H1 (cell line): ENCODE measurements at regions not wholly inside any gene's neighbourhood (a gene's known extent, or its start where the extent isn't known, plus 50 kb on each side); places are given as distances from the start of the nearest gene placed in this dataset.

ENCODE experiments used
- CBX8 ChIP-seq: fragments of 300-800, 300-1000 bp; sonication (generic); IDR thresholded peaks from 2 replicates; pipeline ENCODE4 v1.7.1; 2016; ENCODE audit warnings: low read depth, low read length, borderline replicate concordance
- EP300 ChIP-seq, 2 experiments: IDR thresholded peaks; 1 replicate in 1 of 2; 2 replicates in 1 of 2; pipeline ENCODE4 v1.6.1; 2011 to 2012; ENCODE audit warnings: low read depth in 2 of 2, low read length in 2 of 2, mild to moderate bottlenecking in 2 of 2, borderline replicate concordance in 1 of 2, inconsistent platforms in 1 of 2, moderate library complexity in 1 of 2
- JUN ChIP-seq: IDR thresholded peaks from 2 replicates; pipeline ENCODE4 v1.6.1; 2011; ENCODE audit warnings: low read depth, mild to moderate bottlenecking, improper control_type of control experiment, low read length
- POU5F1 ChIP-seq: IDR thresholded peaks from 2 replicates; pipeline ENCODE4 v1.6.1; 2011; ENCODE audit warnings: low read depth, mild to moderate bottlenecking, low read length, moderate library complexity
- TF ChIP-seq, protein P1 (sequence below): fragments of 300-600 bp; sonication (generic); IDR thresholded peaks from 2 replicates; pipeline ENCODE4 v1.7.1; 2012; ENCODE audit warnings: low read length, moderate library complexity, mild to moderate bottlenecking, inconsistent platforms; ENCODE audit not compliant: insufficient replicate concordance

DNA sequence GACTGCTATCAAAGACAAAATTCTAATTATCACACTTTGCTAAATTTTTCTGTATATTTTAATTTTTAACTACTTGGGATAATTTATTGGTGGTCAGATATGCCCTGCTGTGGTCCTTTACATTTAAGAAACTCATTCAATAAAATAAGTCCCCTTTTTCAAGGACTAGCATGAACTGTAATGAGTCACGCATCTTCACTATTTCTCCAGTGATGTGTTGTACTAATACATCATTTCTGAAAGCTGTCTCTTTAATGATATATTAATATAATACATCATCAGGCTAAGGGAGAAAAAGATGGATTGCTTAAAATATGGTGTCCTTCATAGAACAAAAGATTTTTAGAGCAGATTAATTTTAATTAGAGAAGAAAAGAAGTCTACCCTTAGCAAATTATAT lies 901.4 kb downstream of the DIPK2A start (continued):
- TF ChIP-seq, protein P1, sequence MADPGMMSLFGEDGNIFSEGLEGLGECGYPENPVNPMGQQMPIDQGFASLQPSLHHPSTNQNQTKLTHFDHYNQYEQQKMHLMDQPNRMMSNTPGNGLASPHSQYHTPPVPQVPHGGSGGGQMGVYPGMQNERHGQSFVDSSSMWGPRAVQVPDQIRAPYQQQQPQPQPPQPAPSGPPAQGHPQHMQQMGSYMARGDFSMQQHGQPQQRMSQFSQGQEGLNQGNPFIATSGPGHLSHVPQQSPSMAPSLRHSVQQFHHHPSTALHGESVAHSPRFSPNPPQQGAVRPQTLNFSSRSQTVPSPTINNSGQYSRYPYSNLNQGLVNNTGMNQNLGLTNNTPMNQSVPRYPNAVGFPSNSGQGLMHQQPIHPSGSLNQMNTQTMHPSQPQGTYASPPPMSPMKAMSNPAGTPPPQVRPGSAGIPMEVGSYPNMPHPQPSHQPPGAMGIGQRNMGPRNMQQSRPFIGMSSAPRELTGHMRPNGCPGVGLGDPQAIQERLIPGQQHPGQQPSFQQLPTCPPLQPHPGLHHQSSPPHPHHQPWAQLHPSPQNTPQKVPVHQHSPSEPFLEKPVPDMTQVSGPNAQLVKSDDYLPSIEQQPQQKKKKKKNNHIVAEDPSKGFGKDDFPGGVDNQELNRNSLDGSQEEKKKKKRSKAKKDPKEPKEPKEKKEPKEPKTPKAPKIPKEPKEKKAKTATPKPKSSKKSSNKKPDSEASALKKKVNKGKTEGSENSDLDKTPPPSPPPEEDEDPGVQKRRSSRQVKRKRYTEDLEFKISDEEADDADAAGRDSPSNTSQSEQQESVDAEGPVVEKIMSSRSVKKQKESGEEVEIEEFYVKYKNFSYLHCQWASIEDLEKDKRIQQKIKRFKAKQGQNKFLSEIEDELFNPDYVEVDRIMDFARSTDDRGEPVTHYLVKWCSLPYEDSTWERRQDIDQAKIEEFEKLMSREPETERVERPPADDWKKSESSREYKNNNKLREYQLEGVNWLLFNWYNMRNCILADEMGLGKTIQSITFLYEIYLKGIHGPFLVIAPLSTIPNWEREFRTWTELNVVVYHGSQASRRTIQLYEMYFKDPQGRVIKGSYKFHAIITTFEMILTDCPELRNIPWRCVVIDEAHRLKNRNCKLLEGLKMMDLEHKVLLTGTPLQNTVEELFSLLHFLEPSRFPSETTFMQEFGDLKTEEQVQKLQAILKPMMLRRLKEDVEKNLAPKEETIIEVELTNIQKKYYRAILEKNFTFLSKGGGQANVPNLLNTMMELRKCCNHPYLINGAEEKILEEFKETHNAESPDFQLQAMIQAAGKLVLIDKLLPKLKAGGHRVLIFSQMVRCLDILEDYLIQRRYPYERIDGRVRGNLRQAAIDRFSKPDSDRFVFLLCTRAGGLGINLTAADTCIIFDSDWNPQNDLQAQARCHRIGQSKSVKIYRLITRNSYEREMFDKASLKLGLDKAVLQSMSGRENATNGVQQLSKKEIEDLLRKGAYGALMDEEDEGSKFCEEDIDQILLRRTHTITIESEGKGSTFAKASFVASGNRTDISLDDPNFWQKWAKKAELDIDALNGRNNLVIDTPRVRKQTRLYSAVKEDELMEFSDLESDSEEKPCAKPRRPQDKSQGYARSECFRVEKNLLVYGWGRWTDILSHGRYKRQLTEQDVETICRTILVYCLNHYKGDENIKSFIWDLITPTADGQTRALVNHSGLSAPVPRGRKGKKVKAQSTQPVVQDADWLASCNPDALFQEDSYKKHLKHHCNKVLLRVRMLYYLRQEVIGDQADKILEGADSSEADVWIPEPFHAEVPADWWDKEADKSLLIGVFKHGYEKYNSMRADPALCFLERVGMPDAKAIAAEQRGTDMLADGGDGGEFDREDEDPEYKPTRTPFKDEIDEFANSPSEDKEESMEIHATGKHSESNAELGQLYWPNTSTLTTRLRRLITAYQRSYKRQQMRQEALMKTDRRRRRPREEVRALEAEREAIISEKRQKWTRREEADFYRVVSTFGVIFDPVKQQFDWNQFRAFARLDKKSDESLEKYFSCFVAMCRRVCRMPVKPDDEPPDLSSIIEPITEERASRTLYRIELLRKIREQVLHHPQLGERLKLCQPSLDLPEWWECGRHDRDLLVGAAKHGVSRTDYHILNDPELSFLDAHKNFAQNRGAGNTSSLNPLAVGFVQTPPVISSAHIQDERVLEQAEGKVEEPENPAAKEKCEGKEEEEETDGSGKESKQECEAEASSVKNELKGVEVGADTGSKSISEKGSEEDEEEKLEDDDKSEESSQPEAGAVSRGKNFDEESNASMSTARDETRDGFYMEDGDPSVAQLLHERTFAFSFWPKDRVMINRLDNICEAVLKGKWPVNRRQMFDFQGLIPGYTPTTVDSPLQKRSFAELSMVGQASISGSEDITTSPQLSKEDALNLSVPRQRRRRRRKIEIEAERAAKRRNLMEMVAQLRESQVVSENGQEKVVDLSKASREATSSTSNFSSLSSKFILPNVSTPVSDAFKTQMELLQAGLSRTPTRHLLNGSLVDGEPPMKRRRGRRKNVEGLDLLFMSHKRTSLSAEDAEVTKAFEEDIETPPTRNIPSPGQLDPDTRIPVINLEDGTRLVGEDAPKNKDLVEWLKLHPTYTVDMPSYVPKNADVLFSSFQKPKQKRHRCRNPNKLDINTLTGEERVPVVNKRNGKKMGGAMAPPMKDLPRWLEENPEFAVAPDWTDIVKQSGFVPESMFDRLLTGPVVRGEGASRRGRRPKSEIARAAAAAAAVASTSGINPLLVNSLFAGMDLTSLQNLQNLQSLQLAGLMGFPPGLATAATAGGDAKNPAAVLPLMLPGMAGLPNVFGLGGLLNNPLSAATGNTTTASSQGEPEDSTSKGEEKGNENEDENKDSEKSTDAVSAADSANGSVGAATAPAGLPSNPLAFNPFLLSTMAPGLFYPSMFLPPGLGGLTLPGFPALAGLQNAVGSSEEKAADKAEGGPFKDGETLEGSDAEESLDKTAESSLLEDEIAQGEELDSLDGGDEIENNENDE, result no peak
- TF ChIP-seq EP300 (IDR thresholded peaks at IDR 0.05; ENCODE audit: borderline replicate concordance in 1 of 2, low read depth in 2 of 2, low read length in 2 of 2) (no peak), JUN (no peak), POU5F1 (no peak), CBX8 (no peak)
